ENCODE measurements at regions not wholly inside any gene's neighbourhood (a gene's known extent, or its start where the extent isn't known, plus 50 kb on each side); places are given as distances from the start of the nearest gene placed in this dataset.

DNA sequence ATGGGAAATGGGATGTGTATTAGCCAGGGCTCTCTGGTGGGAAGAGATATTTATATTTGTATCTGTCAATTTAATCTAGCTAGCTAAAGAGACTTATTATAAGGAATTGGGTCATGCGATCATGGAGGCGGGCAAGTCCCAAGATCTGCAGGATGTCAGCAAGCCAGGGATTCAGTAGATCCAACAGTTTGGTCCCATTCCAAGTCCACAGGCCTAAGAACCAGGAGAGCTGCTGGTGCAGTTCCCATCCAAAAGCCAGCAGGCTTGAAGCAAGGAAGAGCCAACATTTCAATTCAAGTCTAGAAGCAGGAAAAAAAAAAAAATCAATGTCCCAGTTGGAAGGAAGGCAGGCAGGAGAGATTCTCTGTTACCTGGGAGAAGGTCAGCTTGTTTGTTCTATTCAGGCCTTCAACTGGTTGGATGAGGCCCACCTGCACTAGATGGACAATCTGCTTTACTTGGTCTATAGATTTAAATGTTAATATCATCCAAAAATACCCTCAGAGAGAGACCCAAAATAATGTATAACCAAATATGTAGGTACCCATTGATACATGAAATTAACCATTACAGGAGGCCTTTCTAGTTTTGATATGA, 60.7 kb upstream of the BCAT1 start:
- no peak for DNase-seq (ENCODE audit: low read depth in 2 of 2)

DNA sequence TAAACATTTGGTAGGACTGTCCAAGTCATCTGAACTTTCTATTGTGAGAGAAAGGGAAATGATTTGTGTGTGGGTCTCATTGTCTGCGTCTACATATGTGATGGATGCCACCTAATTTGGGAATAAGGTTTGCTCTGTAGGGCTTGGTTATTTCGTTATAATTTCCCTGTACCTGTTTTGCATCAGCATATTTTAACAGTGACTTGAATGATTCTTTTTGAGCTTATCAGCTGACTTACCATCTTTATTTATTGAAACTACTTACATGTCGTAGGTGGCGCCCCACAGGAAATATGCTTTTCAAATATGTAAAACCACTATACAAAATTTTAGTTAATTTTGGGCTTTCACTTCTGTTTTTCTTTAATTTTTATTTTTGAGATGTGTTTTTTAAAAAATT, 56.5 kb upstream of the BCAT1 start:
- no peak for DNase-seq (ENCODE audit: low read depth in 2 of 2)

DNA sequence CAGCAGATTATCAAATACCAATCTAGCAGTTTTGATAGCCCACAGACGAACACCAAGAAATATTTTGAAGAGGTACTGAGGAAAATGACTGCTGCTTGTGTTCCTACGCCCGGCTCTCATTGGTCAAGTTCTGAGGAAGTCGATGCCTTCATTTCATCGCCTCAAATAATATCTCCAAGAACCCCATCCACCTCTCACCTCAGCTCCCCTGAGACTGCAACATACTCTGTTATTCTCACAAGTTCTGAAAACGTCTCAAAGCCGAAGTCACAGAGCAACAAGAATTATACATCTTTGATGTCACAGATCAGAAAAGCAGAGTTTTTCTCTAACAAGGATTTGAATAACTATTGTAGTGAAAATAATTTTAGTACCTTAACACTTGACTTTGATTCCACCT, 55.5 kb upstream of the BCAT1 start:
- DNase-seq (ENCODE audit: low read depth in 2 of 2): no peak

DNA sequence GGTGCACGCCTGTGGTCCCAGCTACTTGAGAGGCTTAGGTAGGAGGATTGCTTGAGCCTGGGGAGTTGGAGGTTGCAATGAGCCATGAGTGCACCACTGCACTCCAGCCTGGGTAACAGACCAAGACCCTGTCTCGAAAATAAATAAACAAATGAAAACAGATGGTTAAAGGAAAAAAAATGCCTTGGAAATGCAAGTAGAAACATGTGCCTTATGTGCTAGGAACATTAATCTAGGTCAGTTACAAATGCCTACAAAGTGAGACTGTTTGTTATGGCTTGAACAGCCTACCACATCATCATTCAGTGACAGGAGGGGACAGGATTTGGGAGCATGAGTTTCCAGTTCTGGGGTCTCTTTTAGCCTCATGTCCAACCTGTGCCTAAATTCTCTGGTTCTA, 52.4 kb upstream of the BCAT1 start:
- DNase-seq (ENCODE audit: low read depth in 2 of 2): no peak
